OCI-LY3 (cell line): ENCODE measurements at regions not wholly inside any gene's neighbourhood (a gene's known extent, or its start where the extent isn't known, plus 50 kb on each side); places are given as distances from the start of the nearest gene placed in this dataset.

Experiments
- H2AFZ ChIP-seq: fragments of 200-600, 300-600 bp; shearing (Covaris generic); 2 replicates; pipeline ENCODE4 v1.6.0; 2014; ENCODE audit warnings: antibody characterized with exemption, low read depth, low read length
- H3K27ac ChIP-seq: fragments of 200-600, 300-600 bp; sonication (generic); 2 replicates; pipeline ENCODE4 v1.5.1; 2014; ENCODE audit warnings: mild to moderate bottlenecking, low read length, moderate library complexity, mixed read lengths
- H3K27me3 ChIP-seq: fragments of 200-600, 300-600 bp; sonication (generic); 2 replicates; pipeline ENCODE4 v1.6.1; 2014; ENCODE audit warnings: low read depth, low read length, mixed read lengths
- H3K36me3 ChIP-seq: fragments of 200-600, 300-600 bp; sonication (generic); replicated peaks from 2 replicates; pipeline ENCODE3; 2014; ENCODE audit warnings: low read depth, low read length, mixed read lengths
- H3K4me1 ChIP-seq: fragments of 300-600, 200-600 bp; sonication (generic); 2 replicates; pipeline ENCODE4 v1.6.1; 2014; ENCODE audit warnings: low read length, mixed read lengths
- H3K4me2 ChIP-seq: fragments of 200-600, 300-600 bp; sonication (generic); 2 replicates; pipeline ENCODE4 v1.6.1; 2014; ENCODE audit warnings: low read length, mixed read lengths
- H3K4me3 ChIP-seq: fragments of 300-600, 200-600 bp; sonication (generic); 2 replicates; pipeline ENCODE4 v1.5.1; 2014; ENCODE audit warnings: antibody characterized with exemption, mild to moderate bottlenecking, low read length, moderate library complexity
- H3K79me2 ChIP-seq: fragments of 300-600, 200-600 bp; shearing (Covaris generic); 2 replicates; pipeline ENCODE4 v1.6.1; 2014; ENCODE audit warnings: mild to moderate bottlenecking, low read length, mixed read lengths
- H3K9ac ChIP-seq: fragments of 300-600, 200-600 bp; shearing (Covaris generic); 2 replicates; pipeline ENCODE4 v1.6.0; 2014; ENCODE audit warnings: mild to moderate bottlenecking, low read length, moderate library complexity
- H3K9me3 ChIP-seq: fragments of 200-600, 300-600 bp; shearing (Covaris generic); 2 replicates; pipeline ENCODE4 v1.6.1; 2014; ENCODE audit warnings: low read length, mixed read lengths; ENCODE audit not compliant: insufficient read depth
- H4K20me1 ChIP-seq: fragments of 200-600, 300-600 bp; sonication (generic); 2 replicates; pipeline ENCODE4 v1.6.1; 2016; ENCODE audit warnings: low read length, mixed read lengths; ENCODE audit not compliant: insufficient read depth
- CTCF ChIP-seq: fragments of 200-600, 300-600 bp; sonication (generic); IDR thresholded peaks from 2 replicates; pipeline ENCODE4 v1.5.1; 2014; ENCODE audit warnings: antibody characterized with exemption, low read length, low read depth
- EZH2phosphoT487 ChIP-seq: fragments of 200-600 bp; shearing (Covaris generic); IDR thresholded peaks from 2 replicates; pipeline ENCODE4 v1.6.1; 2018; ENCODE audit warnings: antibody characterized with exemption, mixed run types, low read depth

- H2AFZ ChIP-seq = no peak overlapping the region
- no peak overlapping the region for H3K27ac ChIP-seq
Measured at GRCh38 chr10:29132551-29133111, 156.2 kb upstream of the LYZL1 start.

GRCh38 chr10:29135337-29135736, 153.5 kb upstream of the LYZL1 start:
- Histone ChIP-seq H3K9ac (no peak overlapping the region), H3K27ac (no peak overlapping the region), H3K4me1 (no peaks in the 10 kb centered on the region), H3K9me3 (no peaks in the 10 kb centered on the region), H3K4me2 (no peak overlapping the region), H3K27me3 (no peaks in the 10 kb centered on the region), H2AFZ (no peak overlapping the region), H3K4me3 (no peak overlapping the region), H3K36me3 (no peaks in the 10 kb centered on the region), H4K20me1 (no peaks in the 10 kb centered on the region), H3K79me2 (no peaks in the 10 kb centered on the region)
- TF ChIP-seq CTCF = no peak
- no peak for TF ChIP-seq EZH2phosphoT487

More at GRCh38 chr10:29132551-29133111, 156.2 kb upstream of the LYZL1 start:
- H3K27me3 ChIP-seq = no peaks in the 10 kb centered on the region
- no peak overlapping the region for H3K9ac ChIP-seq
- no peaks in the 10 kb centered on the region for H4K20me1 ChIP-seq
- H3K4me2 ChIP-seq = no peak overlapping the region
- H3K36me3 ChIP-seq = no peaks in the 10 kb centered on the region
- no peaks in the 10 kb centered on the region for H3K4me1 ChIP-seq
- TF ChIP-seq EZH2phosphoT487 (no peak), CTCF (no peak)
- H3K79me2 ChIP-seq = no peaks in the 10 kb centered on the region
- no peak overlapping the region for H3K4me3 ChIP-seq
- no peaks in the 10 kb centered on the region for H3K9me3 ChIP-seq

GRCh38 chr10:29136411-29136810, 152.5 kb upstream of the LYZL1 start:
- H4K20me1 ChIP-seq = no peaks in the 10 kb centered on the region
- TF ChIP-seq EZH2phosphoT487 (no peak), CTCF (no peak)
- no peak overlapping the region for H3K9ac ChIP-seq
- H3K27me3 ChIP-seq = no peaks in the 10 kb centered on the region
- no peaks in the 10 kb centered on the region for H3K9me3 ChIP-seq
- no peaks in the 10 kb centered on the region for H3K36me3 ChIP-seq
- H3K27ac ChIP-seq = no peak overlapping the region
- no peaks in the 10 kb centered on the region for H3K79me2 ChIP-seq
- no peak overlapping the region for H3K4me2 ChIP-seq
- no peak overlapping the region for H2AFZ ChIP-seq
- H3K4me3 ChIP-seq = no peak overlapping the region
- H3K4me1 ChIP-seq = no peaks in the 10 kb centered on the region

GRCh38 chr10:29140151-29140550, 148.7 kb upstream of the LYZL1 start:
- Histone ChIP-seq H2AFZ (no peak overlapping the region), H3K9me3 (no peaks in the 10 kb centered on the region)

More at GRCh38 chr10:29140151-29140550, 148.7 kb upstream of the LYZL1 start:
- Histone ChIP-seq H3K9ac (no peak overlapping the region), H4K20me1 (no peaks in the 10 kb centered on the region), H3K36me3 (no peaks in the 10 kb centered on the region), H3K4me2 (no peak overlapping the region), H3K27me3 (no peaks in the 10 kb centered on the region), H3K4me1 (no peaks in the 10 kb centered on the region), H3K27ac (no peak overlapping the region), H3K79me2 (no peaks in the 10 kb centered on the region), H3K4me3 (no peak overlapping the region)
- TF ChIP-seq CTCF = no peak
- TF ChIP-seq EZH2phosphoT487 = no peak
